ENCODE measurements at regions not wholly inside any gene's neighbourhood (a gene's known extent, or its start where the extent isn't known, plus 50 kb on each side); places are given as distances from the start of the nearest gene placed in this dataset.

- no peak for DNase-seq
Measured at GRCh38 chr4:141783770-141784169, 147.4 kb downstream of the IL15 start.

GRCh38 chr4:141786946-141787345, 150.6 kb downstream of the IL15 start:
- no peak for DNase-seq

GRCh38 chr4:141788169-141788915, 152.0 kb downstream of the IL15 start:
- DNase-seq, result no peak

GRCh38 chr4:141789716-141790115, 153.3 kb downstream of the IL15 start:
- no peak for DNase-seq

GRCh38 chr4:141792164-141792563, 155.8 kb downstream of the IL15 start:
- no peak for DNase-seq

- DNase-seq, result no peak
Measured at GRCh38 chr4:141797966-141798365, 161.6 kb downstream of the IL15 start.

GRCh38 chr4:141801558-141801957, 165.2 kb downstream of the IL15 start:
- DNase-seq, result no peak

- no peak for DNase-seq
Measured at GRCh38 chr4:141802333-141802732, 165.9 kb downstream of the IL15 start.

- DNase-seq, result no peak
Measured at GRCh38 chr4:141804836-141805235, 168.5 kb downstream of the IL15 start.

- no peak for DNase-seq
Measured at GRCh38 chr4:141807103-141807891, 170.9 kb downstream of the IL15 start.

- no peak for DNase-seq
Measured at GRCh38 chr4:141810038-141810711, 173.8 kb downstream of the IL15 start.

GRCh38 chr4:141810712-141811375, 174.5 kb downstream of the IL15 start:
- no peak for DNase-seq

- no peak for DNase-seq
Measured at GRCh38 chr4:141812158-141812557, 175.8 kb downstream of the IL15 start.

- DNase-seq, result no peak
Measured at GRCh38 chr4:141814499-141814898, 178.1 kb downstream of the IL15 start.

- no peak for DNase-seq
Measured at GRCh38 chr4:141815646-141816045, 179.3 kb downstream of the IL15 start.

GRCh38 chr4:141826260-141826659, 189.9 kb downstream of the IL15 start:
- DNase-seq, result no peak

- no peak for DNase-seq
Measured at GRCh38 chr4:141833209-141833608, 196.8 kb downstream of the IL15 start.

- DNase-seq, result no peak
Measured at GRCh38 chr4:141840299-141840986, 204.1 kb downstream of the IL15 start.

- DNase-seq, result no peak
Measured at GRCh38 chr4:141843136-141843535, 206.8 kb downstream of the IL15 start.

- DNase-seq, result no peak
Measured at GRCh38 chr4:141845901-141846300, 209.5 kb downstream of the IL15 start.

GRCh38 chr4:141849367-141849766, 213.0 kb downstream of the IL15 start:
- no peak for DNase-seq

GRCh38 chr4:141849778-141850177, 213.4 kb downstream of the IL15 start:
- no peak for DNase-seq

All from NCI-H1417 treated with DMSO at 0.1 percent for 48 hours (cell line).